ENCODE measurements at regions not wholly inside any gene's neighbourhood (a gene's known extent, or its start where the extent isn't known, plus 50 kb on each side); places are given as distances from the start of the nearest gene placed in this dataset.

GRCh38 chr9:16246785-16247184 is 623.7 kb downstream of the BNC2 start:
- POLR2A ChIA-PET = no interaction called here
- CTCF ChIA-PET = no interaction called here
- no peak for TF ChIP-seq NFRKB (IDR thresholded peaks at IDR 0.05)
- TF ChIP-seq CTBP1 (IDR thresholded peaks at IDR 0.05; ENCODE audit: borderline replicate concordance) = no peak
- no peak for TF ChIP-seq L3MBTL2 (conservative IDR thresholded peaks at IDR 0.05)
- TF ChIP-seq FOXM1 (IDR thresholded peaks at IDR 0.05; ENCODE audit: borderline replicate concordance) = no peak
- no peak for TF ChIP-seq TARDBP (IDR thresholded peaks at IDR 0.05)
- TF ChIP-seq ELF4 (IDR thresholded peaks at IDR 0.05) = no peak
- DNase-seq (ENCODE audit: extremely low spot score) = no peak

GRCh38 chr9:16247188-16247875 is 623.1 kb downstream of the BNC2 start:
- CTCF ChIA-PET = no interaction called here
- no peak for DNase-seq (ENCODE audit: extremely low spot score)
- POLR2A ChIA-PET = no interaction called here
- TF ChIP-seq ELF4 (IDR thresholded peaks at IDR 0.05) (no peak), TARDBP (IDR thresholded peaks at IDR 0.05) (no peak), HDGF (IDR thresholded peaks at IDR 0.05; ENCODE audit: borderline replicate concordance) (no peak)

GRCh38 chr9:16248822-16249221 is 621.6 kb downstream of the BNC2 start:
- no peak for TF ChIP-seq FOXA1 (IDR thresholded peaks at IDR 0.05)
- no peak for TF ChIP-seq HDGF (IDR thresholded peaks at IDR 0.05; ENCODE audit: borderline replicate concordance)
- TF ChIP-seq CTBP1 (IDR thresholded peaks at IDR 0.05; ENCODE audit: borderline replicate concordance) = no peak
- TF ChIP-seq SUZ12 (IDR thresholded peaks at IDR 0.05) = no peak
- TF ChIP-seq BHLHE40 (IDR thresholded peaks at IDR 0.05; ENCODE audit: borderline replicate concordance) = no peak
- TF ChIP-seq L3MBTL2 (conservative IDR thresholded peaks at IDR 0.05) = no peak
- no peak for TF ChIP-seq PKNOX1 (IDR thresholded peaks at IDR 0.05)
- no peak for TF ChIP-seq SP1 (IDR thresholded peaks at IDR 0.05)
- TF ChIP-seq ARNT (IDR thresholded peaks at IDR 0.05) = no peak
- no peak for TF ChIP-seq ELF4 (IDR thresholded peaks at IDR 0.05)
- TF ChIP-seq LEF1 (IDR thresholded peaks at IDR 0.05; ENCODE audit: borderline replicate concordance) = no peak
- no peak for TF ChIP-seq TARDBP (IDR thresholded peaks at IDR 0.05)
- ChIA-PET POLR2A (no interaction called here), CTCF (no interaction called here)
- DNase-seq (ENCODE audit: extremely low spot score) = no peak

GRCh38 chr9:16252616-16253015 is 617.9 kb downstream of the BNC2 start:
- TF ChIP-seq BHLHE40 (IDR thresholded peaks at IDR 0.05; ENCODE audit: borderline replicate concordance) (no peak), FOXK2 (IDR thresholded peaks at IDR 0.05) (no peak), SUZ12 (IDR thresholded peaks at IDR 0.05) (no peak), ARNT (IDR thresholded peaks at IDR 0.05) (no peak), SP1 (IDR thresholded peaks at IDR 0.05) (no peak), FOXM1 (IDR thresholded peaks at IDR 0.05; ENCODE audit: borderline replicate concordance) (no peak), ELF4 (IDR thresholded peaks at IDR 0.05) (no peak), FOXA1 (IDR thresholded peaks at IDR 0.05) (no peak), LEF1 (IDR thresholded peaks at IDR 0.05; ENCODE audit: borderline replicate concordance) (no peak)
- DNase-seq (ENCODE audit: extremely low spot score) = no peak
- POLR2A ChIA-PET = no interaction called here
- CTCF ChIA-PET = no interaction called here

- POLR2A ChIA-PET = no interaction called here
- DNase-seq (ENCODE audit: extremely low spot score) = no peak
- TF ChIP-seq SUZ12 (IDR thresholded peaks at IDR 0.05) (no peak), ARNT (IDR thresholded peaks at IDR 0.05) (no peak), LEF1 (IDR thresholded peaks at IDR 0.05; ENCODE audit: borderline replicate concordance) (no peak), FOXA1 (IDR thresholded peaks at IDR 0.05) (no peak), HDGF (IDR thresholded peaks at IDR 0.05; ENCODE audit: borderline replicate concordance) (no peak), NFRKB (IDR thresholded peaks at IDR 0.05) (no peak), ELF4 (IDR thresholded peaks at IDR 0.05) (no peak)
- CTCF ChIA-PET = interaction anchor here (0.6 kb wide), 1 partner anchor 9 kb away, joined by 3 read pairs; no protein-coding TSS in a partner anchor
Measured at GRCh38 chr9:16254674-16255073, 615.8 kb downstream of the BNC2 start.

- DNase-seq (ENCODE audit: extremely low spot score) = no peak
- CTCF ChIA-PET = interaction anchor here (0.6 kb wide), 1 partner anchor 9 kb away, joined by 3 read pairs; no protein-coding TSS in a partner anchor
- no peak for TF ChIP-seq HDGF (IDR thresholded peaks at IDR 0.05; ENCODE audit: borderline replicate concordance)
- no peak for TF ChIP-seq LEF1 (IDR thresholded peaks at IDR 0.05; ENCODE audit: borderline replicate concordance)
- no peak for TF ChIP-seq NFRKB (IDR thresholded peaks at IDR 0.05)
- TF ChIP-seq TARDBP (IDR thresholded peaks at IDR 0.05) = no peak
- no peak for TF ChIP-seq L3MBTL2 (conservative IDR thresholded peaks at IDR 0.05)
- no peak for TF ChIP-seq CTBP1 (IDR thresholded peaks at IDR 0.05; ENCODE audit: borderline replicate concordance)
- TF ChIP-seq SP1 (IDR thresholded peaks at IDR 0.05) = no peak
- TF ChIP-seq ELF4 (IDR thresholded peaks at IDR 0.05) = no peak
- no peak for TF ChIP-seq FOXM1 (IDR thresholded peaks at IDR 0.05; ENCODE audit: borderline replicate concordance)
- TF ChIP-seq ARNT (IDR thresholded peaks at IDR 0.05) = no peak
- POLR2A ChIA-PET = no interaction called here
Measured at GRCh38 chr9:16255217-16255616, 615.3 kb downstream of the BNC2 start.

- DNase-seq (ENCODE audit: extremely low spot score) = no peak
Measured at GRCh38 chr9:16257604-16258003, 612.9 kb downstream of the BNC2 start.

More at GRCh38 chr9:16257604-16258003, 612.9 kb downstream of the BNC2 start:
- ChIA-PET CTCF (interaction anchor here (1.4 kb wide), 1 partner anchor 10 kb away, joined by 3 read pairs; no protein-coding TSS in a partner anchor), POLR2A (no interaction called here)
- no peak for TF ChIP-seq PKNOX1 (IDR thresholded peaks at IDR 0.05)
- no peak for TF ChIP-seq BHLHE40 (IDR thresholded peaks at IDR 0.05; ENCODE audit: borderline replicate concordance)
- TF ChIP-seq FOXM1 (IDR thresholded peaks at IDR 0.05; ENCODE audit: borderline replicate concordance) = no peak
- TF ChIP-seq CTBP1 (IDR thresholded peaks at IDR 0.05; ENCODE audit: borderline replicate concordance) = no peak
- no peak for TF ChIP-seq L3MBTL2 (conservative IDR thresholded peaks at IDR 0.05)
- TF ChIP-seq HDGF (IDR thresholded peaks at IDR 0.05; ENCODE audit: borderline replicate concordance) = no peak
- TF ChIP-seq FOXA1 (IDR thresholded peaks at IDR 0.05) = no peak
- no peak for TF ChIP-seq FOXK2 (IDR thresholded peaks at IDR 0.05)
